Activated naive CD4-positive, alpha-beta T cell treated with anti-CD3 and anti-CD28 coated beads, Interleukin-2, amount 50 U/mL, for 16 hours (primary cell): ENCODE measurements at regions not wholly inside any gene's neighbourhood (a gene's known extent, or its start where the extent isn't known, plus 50 kb on each side); places are given as distances from the start of the nearest gene placed in this dataset.

Source experiments
- DNase-seq: peaks from one replicate; pipeline ENCODE4 v3.0.0-alpha.2; 2020

DNA sequence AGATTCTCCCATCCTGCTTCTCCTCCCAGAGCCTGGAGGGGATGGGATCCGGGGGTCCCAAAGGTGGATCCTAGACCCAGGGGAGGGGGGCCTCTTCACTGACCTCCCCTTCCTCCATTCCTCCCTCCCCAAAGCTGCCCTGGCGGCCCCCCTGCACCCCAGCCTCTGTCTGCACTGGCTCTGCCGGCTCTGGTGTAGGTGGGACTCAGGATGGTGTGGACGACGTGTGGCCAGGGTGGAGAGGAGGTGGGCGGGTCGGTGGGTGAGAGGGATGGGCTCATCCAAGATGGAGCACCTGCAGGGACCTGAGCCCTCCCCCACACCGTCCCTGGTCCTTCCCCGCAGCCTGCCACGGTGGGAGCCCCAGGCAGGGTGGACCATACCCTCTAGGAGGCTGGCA, 355.6 kb downstream of the TMEM121 start:
- peak; percentile 7 for DNase-seq

- peak; percentile 3 for DNase-seq
Measured at GRCh38 chr14:105882626-105883025, 356.2 kb downstream of the TMEM121 start.

DNA sequence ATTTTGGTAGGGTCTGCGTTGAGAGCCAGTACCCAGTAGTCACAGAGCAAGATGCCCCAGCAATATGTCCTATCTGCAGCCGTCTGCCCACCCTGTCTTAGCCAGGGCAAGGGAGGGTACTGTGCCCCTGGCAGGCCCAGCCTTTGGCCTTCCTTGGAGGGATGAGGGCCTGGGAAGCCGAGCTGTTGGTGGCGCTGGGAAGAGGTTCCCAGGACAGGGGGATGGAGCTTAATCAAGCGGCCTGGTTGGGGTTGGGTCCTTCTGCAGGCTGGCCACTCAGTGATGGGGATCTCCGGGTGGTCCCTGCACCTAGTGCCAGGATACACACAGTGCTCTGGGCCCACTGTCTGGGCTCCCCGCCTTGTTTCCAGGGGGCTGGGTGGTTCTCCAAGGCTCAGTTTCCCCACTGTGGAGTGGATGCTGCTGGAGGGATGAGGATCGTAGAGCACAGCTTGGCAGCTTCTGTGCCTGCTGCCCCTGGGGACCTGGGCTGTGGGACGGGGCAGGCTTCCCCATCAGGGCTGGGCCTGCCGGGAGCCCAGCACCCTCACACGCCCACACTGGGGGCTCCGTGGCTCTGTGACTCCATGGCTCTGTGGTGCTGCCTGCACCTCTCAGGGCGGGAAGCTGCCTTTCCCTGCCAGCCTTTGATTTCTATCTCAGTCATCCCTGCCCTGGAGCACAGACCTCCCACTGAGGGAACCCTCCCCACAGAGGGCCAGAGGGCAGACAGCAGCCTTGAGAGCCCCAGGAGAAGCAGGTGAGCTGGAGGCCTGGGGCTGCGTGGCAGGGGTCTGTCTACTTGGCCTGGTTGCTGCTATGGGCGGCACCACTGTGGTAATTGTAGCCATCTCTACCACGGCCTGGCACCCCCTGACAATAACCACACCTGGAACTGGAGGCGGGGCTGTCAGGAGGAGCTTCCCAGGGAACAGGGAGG, 357.0 kb downstream of the TMEM121 start:
- DNase-seq: peak; percentile 5

DNA sequence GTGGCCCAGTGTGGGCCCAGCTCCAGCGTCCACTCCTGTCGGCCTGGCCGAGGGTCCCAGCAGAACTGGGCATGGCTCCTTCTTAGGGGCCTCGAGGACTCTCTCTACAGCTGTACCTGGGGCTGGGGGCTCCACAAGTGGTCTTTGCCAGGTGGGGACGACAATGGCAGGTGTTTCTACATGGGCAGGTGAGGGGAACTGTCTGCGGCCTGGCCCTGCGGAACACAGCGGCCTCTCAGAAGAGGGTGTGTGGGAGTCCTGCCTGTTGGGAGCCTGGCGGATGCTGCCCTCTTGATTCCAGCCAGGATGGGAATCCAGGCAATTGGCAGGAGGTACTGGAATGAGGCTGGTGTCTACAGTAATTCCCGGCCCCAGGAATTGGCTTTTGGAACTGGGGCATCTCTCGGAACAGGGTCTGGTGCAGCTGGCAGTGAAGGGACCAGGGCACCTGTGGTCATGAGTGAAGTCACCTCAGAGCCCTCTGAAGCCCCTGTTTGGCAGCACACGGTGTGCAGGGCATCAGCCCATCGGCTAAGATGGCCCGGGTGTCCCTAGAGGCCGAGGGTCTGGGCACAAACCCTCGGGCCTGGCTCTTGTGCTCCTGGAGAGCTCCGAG, 357.9 kb downstream of the TMEM121 start:
- DNase-seq: peak; percentile 6

DNA sequence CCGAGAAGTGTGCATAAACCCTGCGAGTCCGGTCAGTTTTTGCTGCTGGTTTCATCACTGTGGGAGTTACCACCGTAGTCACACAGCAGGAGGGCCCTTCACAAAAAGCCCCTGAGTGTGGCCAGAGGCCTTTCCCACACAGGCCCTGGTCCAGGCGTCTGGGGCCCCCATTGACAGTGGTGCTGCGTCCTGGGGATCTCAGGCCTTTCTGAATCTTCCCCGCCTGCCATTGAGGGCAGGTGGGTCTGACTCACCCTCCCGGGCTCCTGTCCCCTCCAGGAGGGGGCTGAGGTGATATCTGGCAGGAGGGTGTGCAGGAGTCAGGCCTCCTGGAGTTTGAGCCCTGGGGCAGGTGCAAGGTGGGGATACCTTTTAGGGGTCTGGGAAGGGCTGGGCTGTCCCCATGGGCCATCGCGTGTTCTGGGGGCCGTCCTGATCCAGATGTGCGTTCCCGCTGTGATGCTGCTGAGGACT, 358.5 kb downstream of the TMEM121 start:
- peak; percentile 3 for DNase-seq

DNA sequence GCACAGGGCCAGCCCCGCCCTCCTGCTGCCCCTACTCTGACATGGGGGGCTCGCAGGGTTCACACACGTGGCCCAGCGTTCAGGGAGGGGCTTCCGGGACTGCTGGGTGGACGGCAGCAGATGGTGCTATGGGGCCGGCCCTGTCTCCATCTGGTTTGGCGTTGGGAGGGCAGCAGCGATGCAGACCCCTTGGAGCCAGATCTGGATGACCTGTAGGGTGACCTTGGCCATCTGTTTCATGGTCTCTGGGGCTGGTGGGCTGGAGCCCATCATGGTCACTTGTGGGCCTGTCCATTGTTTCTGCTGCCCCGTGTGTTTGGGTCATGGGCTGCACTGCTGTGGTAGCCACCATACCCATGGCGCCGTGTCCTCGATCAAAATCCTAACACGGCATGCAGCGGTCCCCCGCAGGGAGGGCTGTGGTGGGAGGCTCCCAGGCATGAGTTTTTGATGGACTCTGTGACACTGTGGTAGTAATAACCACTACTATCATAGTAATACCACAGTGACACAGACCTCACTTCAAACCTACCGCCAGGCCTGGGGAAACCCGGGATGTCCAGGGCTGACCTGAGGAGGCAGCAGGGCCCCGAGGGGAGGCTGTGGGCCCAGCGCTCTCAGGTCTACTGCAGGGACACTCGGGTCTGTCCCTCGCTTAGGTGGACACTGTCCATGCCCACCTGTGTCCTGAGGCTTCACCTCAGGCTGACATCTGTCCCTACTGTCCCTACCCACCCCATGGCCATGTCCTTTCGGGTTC, 359.4 kb downstream of the TMEM121 start:
- peak; percentile 8 for DNase-seq

GRCh38 chr14:105886791-105887191, 360.4 kb downstream of the TMEM121 start:
- DNase-seq: peak; percentile 2

DNA sequence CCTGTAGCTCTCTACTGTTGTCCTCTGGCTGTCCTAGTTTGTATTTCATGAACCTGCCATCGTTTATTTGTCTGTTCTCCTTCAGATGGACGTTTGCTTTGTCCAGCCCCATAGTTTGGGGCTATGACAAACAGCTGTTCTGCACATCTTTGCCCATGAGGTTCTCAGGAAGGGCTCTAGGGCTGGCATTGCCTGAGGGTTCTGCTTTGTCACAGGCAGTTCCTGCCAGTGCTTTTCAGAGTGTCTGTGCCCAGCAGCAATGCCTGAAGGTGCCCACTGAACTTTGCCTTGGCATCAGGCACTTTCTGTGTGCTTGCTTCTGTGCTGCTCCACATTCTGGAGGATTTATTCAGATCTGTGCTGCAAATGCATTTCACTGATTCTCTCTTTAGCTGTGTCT, 361.3 kb downstream of the TMEM121 start:
- DNase-seq: no peak

DNA sequence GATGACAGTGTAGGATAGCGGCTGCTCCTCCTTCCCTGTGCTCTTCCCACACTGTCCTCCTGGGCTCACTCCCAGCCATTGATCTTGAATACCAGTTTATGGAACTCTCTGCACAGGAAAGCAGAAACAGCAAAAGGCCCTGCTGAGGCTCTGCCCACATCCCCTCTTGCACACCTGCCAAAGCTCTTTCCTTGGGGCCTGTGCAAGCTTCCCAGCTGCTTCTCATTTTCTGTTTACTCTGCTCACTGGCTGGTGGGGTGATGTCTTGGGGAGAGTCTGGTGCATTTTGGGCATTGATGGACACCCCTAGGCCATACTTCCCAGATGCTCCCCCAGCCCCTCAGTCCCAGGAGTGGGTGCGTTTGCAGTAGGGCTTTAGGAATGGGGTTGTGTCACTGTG, 361.8 kb downstream of the TMEM121 start:
- DNase-seq: no peak

- peak; percentile 4 for DNase-seq
Measured at GRCh38 chr14:105888784-105889665, 362.6 kb downstream of the TMEM121 start.

GRCh38 chr14:105889666-105890473, 363.5 kb downstream of the TMEM121 start:
- peak; percentile 2 for DNase-seq

DNA sequence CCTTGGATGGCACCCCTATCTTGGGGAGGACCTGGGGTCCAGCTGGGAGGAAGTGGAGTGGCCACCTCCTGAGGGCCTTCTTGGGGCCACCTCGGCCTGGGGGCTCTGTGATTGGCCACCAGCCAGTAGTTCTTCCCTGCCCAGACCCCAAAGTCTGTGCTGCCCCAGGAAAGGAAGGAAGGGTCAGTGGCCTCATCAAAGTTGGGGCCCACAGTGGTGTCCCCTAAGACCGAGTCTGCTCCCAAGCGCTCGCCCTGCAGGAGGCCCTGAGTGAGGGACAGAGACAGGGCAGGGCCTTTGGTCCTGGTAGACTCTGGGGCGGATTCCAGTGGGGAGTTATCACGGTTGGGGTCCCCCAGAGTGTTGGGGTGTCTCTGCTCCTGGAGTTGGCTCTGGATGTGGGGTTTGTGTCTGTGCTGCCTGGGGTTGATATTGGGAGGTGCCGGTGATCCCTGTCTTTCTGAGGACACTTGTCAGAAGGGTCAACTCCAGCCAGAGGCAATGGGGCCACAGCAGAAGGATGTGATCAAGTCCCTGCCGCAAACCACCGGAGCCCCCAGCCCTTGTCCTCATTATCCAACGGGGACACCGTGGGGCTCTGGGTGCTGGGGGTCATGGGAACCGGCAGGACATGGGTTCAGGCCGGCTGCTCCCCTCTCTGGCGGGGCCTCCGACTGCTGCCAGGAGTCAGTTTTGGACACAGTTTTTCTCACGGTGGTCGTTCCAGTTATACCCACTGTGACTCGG, 364.3 kb downstream of the TMEM121 start:
- peak; percentile 7 for DNase-seq

- peak; percentile 8 for DNase-seq
Measured at GRCh38 chr14:105891221-105891602, 364.8 kb downstream of the TMEM121 start.

DNA sequence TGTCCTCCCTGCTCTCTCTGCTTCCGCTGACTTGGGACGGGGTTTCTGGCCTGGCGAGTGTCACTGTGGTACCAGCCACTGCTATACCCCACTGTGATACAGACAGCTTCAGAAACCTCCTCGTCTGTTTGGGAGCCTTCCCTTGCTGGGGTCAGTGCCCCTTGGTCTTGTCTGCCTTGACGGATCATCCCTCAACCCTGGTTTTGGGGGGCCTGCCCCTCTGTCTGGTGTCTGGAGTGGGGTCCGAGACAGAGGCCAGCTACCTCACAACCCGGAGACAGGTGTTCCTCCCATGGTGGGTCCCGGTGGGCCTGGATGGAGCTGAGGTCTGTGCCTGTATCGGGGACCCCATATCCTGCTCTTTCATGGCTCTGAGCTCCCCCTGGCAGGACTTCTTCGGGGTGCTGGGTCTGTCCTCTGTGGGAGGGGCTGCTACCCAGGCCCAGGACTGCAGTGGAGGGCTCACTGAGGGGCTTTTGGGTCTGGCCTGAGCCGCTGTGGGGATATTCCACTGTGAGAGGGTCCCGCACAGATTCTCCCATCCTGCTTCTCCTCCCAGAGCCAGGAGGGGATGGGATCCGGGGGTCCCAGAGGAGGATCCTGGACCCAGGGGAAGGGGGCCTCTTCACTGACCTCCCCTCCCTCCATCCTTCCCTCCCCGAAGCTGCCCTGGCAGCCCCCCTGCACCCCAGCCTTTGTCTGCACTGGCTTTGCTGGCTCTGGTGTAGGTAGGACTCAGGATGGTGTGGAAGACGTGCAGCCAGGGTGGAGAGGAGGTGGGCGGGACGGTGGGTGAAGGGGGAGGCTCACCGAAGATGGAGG, 365.5 kb downstream of the TMEM121 start:
- peak; percentile 2 for DNase-seq

- peak; percentile 2 for DNase-seq
Measured at GRCh38 chr14:105892453-105893441, 366.4 kb downstream of the TMEM121 start.

- DNase-seq: peak; percentile 2
Measured at GRCh38 chr14:105893686-105894085, 367.3 kb downstream of the TMEM121 start.

- peak; percentile 3 for DNase-seq
Measured at GRCh38 chr14:105894125-105894977, 368.0 kb downstream of the TMEM121 start.
